ENCODE measurements at regions not wholly inside any gene's neighbourhood (a gene's known extent, or its start where the extent isn't known, plus 50 kb on each side); places are given as distances from the start of the nearest gene placed in this dataset.

DNA sequence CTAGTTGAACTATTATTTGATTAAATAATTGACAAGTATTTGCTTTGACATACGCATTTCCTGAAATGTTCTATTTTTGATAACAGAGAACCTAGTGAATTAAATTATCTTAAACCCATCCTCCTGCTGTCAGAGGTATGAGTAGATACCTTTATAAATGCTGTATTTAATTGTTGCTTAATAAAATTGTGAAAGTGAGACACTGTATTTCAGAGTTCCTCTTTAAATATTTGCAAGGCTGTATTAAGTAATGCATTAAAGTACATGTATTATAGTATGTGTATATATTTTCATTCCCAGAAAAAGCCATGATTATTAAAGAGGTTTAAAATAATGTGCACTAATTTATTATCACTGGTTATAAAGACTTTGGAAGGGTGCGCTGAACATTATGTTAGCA lies 483.8 kb downstream of the TFAP2B start:
- TF ChIP-seq, protein P1, sequence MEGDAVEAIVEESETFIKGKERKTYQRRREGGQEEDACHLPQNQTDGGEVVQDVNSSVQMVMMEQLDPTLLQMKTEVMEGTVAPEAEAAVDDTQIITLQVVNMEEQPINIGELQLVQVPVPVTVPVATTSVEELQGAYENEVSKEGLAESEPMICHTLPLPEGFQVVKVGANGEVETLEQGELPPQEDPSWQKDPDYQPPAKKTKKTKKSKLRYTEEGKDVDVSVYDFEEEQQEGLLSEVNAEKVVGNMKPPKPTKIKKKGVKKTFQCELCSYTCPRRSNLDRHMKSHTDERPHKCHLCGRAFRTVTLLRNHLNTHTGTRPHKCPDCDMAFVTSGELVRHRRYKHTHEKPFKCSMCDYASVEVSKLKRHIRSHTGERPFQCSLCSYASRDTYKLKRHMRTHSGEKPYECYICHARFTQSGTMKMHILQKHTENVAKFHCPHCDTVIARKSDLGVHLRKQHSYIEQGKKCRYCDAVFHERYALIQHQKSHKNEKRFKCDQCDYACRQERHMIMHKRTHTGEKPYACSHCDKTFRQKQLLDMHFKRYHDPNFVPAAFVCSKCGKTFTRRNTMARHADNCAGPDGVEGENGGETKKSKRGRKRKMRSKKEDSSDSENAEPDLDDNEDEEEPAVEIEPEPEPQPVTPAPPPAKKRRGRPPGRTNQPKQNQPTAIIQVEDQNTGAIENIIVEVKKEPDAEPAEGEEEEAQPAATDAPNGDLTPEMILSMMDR (IDR thresholded peaks at IDR 0.05), result no peak
- TF ChIP-seq EP300 (IDR thresholded peaks at IDR 0.05) (no peak), POLR2A (IDR thresholded peaks at IDR 0.05; ENCODE audit: low read depth) (no peak)
